WERI-Rb-1 (cell line): ENCODE measurements at regions not wholly inside any gene's neighbourhood (a gene's known extent, or its start where the extent isn't known, plus 50 kb on each side); places are given as distances from the start of the nearest gene placed in this dataset.

Experiments used
- DNase-seq: peaks from one replicate; pipeline ENCODE4 v3.0.0-alpha.2; 2020
- H3K27ac ChIP-seq: fragments of 250-450 bp; sonication (Bioruptor Pico); 2 replicates; pipeline ENCODE4 v1.5.1; 2020; ENCODE audit warnings: mild to moderate bottlenecking, moderate library complexity
- H3K27me3 ChIP-seq: fragments of 250-450 bp; sonication (Bioruptor Pico); 2 replicates; pipeline ENCODE4 v1.5.1; 2021; ENCODE audit warnings: mild to moderate bottlenecking, low read depth, moderate library complexity; ENCODE audit not compliant: insufficient read depth, severe bottlenecking
- H3K36me3 ChIP-seq: fragments of 250-450 bp; sonication (Bioruptor Pico); 2 replicates; pipeline ENCODE4 v1.5.1; 2020; ENCODE audit warnings: mild to moderate bottlenecking, moderate library complexity
- H3K4me3 ChIP-seq: 2 replicates; pipeline ENCODE4 v1.5.1; 2011; ENCODE audit warnings: low read depth, mild to moderate bottlenecking, control low read depth, low read length
- H3K9me3 ChIP-seq: fragments of 250-450 bp; sonication (Bioruptor Pico); 2 replicates; pipeline ENCODE4 v1.5.1; 2021; ENCODE audit warnings: mild to moderate bottlenecking, moderate library complexity; ENCODE audit not compliant: severe bottlenecking
- TF ChIP-seq, protein P1 (sequence below): IDR thresholded peaks from 2 replicates; pipeline ENCODE4 v1.5.1; 2011; ENCODE audit warnings: low read depth, mild to moderate bottlenecking, control low read depth, inconsistent platforms, low read length

DNA sequence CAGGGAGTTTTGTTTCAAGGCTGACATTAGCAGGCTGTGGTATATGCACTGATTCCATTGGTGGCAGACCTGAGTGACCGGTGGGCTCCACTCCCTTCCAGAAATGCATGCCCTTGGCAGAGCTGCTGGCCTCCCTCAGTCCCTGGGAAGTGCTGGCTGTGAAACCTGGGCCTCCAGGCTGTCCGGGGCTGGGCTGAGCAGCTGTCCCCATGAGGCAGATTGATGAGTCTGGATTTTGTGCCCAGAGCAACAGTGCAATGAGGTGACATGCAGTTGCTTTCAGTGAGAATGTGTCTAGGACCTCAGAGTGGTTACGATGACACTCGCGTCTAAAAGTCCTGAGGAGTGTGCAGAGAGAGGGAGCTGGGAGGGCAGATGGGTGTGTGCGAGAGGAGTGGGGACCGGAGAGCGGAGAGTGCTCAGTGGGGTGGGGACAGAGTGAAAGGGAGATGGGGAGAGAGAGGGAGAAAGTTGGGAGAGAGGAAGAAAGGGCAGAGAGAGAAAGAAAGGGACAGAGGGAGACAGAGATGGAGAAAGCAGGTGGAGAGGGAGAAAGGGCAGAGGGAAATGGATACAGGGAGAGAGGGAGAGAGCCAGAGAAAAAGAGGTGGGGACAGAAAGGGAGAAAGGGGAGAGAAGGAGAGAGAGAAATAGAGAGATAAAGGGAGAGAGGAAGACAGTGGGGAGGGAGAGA lies 978.3 kb downstream of the BRD1 start:
- no peak for DNase-seq
- no peaks in the 10 kb centered on the region for H3K9me3 ChIP-seq
- H3K36me3 ChIP-seq, result no peaks in the 10 kb centered on the region
- TF ChIP-seq, protein P1, sequence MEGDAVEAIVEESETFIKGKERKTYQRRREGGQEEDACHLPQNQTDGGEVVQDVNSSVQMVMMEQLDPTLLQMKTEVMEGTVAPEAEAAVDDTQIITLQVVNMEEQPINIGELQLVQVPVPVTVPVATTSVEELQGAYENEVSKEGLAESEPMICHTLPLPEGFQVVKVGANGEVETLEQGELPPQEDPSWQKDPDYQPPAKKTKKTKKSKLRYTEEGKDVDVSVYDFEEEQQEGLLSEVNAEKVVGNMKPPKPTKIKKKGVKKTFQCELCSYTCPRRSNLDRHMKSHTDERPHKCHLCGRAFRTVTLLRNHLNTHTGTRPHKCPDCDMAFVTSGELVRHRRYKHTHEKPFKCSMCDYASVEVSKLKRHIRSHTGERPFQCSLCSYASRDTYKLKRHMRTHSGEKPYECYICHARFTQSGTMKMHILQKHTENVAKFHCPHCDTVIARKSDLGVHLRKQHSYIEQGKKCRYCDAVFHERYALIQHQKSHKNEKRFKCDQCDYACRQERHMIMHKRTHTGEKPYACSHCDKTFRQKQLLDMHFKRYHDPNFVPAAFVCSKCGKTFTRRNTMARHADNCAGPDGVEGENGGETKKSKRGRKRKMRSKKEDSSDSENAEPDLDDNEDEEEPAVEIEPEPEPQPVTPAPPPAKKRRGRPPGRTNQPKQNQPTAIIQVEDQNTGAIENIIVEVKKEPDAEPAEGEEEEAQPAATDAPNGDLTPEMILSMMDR, result no peak
- H3K27me3 ChIP-seq, result no peaks in the 10 kb centered on the region
- H3K27ac ChIP-seq, result no peak overlapping the region
- no peak overlapping the region for H3K4me3 ChIP-seq

DNA sequence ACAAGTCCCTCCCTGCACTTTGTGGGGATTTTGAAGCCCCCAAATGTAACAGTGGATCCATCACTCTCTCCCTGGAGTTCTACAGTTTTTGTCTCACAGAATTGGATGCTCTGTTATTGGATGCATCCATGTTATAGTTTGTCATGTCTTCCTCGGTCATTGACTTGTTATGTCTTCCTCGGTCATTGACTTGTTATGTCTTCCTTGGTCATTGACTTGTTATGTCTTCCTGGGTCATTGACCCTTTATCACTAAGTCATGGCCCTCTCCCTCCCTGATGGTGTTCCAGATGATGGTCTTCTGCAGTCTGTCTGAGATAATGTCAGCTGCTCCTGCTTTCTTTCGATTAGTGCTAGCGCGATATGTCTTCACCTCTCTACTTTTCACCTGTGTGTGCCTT lies 981.5 kb downstream of the BRD1 start:
- H3K36me3 ChIP-seq, result no peaks in the 10 kb centered on the region
- TF ChIP-seq, protein P1, result no peak
- H3K9me3 ChIP-seq, result no peaks in the 10 kb centered on the region
- no peak overlapping the region for H3K27ac ChIP-seq
- H3K27me3 ChIP-seq, result no peaks in the 10 kb centered on the region
- no peak for DNase-seq
- no peak overlapping the region for H3K4me3 ChIP-seq

DNA sequence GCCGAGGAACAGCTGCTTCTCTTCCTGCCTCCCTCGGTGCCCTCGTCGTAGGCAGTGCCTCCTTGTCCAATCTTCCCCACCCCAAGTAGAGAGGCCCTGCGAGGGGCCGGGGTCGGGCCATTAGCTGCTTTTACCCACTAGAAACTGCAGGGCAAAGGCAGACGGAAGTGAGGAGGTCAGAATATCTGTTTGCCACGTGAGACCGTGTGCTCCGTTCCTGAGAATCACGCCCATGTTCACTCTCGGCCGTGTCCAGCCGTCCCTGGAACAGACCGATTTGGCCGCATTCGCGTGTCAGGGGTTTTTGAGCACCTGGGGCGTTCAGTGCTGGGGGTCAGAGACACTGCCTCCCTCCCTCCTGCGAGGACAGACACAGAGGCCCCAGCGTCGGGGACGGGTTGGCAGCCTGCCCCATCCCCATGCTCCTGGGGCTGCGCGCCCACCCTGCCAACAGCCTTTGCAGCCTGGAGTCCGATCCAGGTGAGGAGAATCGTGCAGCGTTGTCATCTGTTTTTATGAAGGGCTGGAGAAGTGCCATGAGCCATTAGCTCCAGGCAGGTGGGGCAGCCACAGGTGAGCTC lies 982.2 kb downstream of the BRD1 start:
- TF ChIP-seq, protein P1, result no peak
- no peak for DNase-seq
- Histone ChIP-seq H3K27ac (no peak overlapping the region), H3K4me3 (no peak overlapping the region), H3K9me3 (no peaks in the 10 kb centered on the region), H3K36me3 (no peaks in the 10 kb centered on the region), H3K27me3 (no peaks in the 10 kb centered on the region)

DNA sequence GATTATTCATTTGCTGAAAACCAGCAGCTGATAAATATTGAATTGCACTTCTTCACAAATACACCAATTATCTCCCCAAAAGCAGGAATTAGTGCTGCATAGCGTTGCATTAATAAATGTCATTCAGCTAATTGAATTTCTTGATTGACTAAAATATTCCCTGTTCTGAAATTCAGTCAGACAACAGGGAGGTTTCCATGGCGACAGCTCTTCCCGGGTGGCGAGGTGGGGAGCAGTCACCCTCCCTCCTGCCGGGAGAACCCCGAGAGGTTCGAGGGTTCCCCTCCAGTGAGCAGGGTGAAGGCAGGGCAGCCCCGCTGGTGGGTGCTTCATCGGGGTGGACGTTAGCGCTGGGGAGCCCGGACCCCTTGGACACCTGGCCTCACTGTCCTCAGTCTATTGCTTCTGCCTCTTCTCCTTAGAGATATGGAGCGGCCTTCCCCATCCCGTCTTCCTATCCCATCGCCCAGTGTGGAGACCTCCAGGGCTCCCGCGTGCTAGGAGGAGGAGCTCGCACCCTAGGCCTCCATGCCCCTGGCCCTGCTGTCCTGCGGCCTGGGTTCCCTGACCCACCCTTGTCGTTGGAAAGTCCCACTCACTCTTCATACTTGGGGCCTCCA lies 983.5 kb downstream of the BRD1 start:
- Histone ChIP-seq H3K27ac (no peak overlapping the region), H3K4me3 (no peak overlapping the region), H3K27me3 (no peaks in the 10 kb centered on the region), H3K9me3 (no peaks in the 10 kb centered on the region), H3K36me3 (no peaks in the 10 kb centered on the region)
- DNase-seq, result no peak
- TF ChIP-seq, protein P1, result no peak

DNA sequence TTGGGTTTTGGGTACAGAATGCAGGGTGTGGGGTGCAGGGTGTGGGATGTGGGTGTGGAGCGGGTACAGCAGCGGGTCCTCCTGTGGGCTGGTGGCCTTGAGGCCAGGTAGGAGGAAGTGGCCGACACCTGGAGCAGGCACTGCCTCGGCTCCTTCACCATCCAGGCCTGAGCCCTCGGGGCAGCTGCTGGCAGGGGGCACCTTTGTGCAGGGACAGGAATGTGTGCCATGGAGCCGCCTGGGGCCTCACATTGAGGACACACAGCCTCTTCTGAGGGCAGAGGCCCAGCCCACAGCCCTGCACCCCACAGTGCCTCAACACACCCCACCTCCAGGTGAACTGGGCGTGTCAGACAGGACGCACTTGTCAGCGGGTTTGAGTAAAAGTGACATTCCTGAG lies 984.0 kb downstream of the BRD1 start:
- DNase-seq, result no peak
- H3K4me3 ChIP-seq, result no peak overlapping the region
- H3K36me3 ChIP-seq, result no peaks in the 10 kb centered on the region
- H3K27ac ChIP-seq, result no peak overlapping the region
- H3K27me3 ChIP-seq, result no peaks in the 10 kb centered on the region
- H3K9me3 ChIP-seq, result no peaks in the 10 kb centered on the region
- TF ChIP-seq, protein P1, result no peak
